H1 (cell line): ENCODE measurements at regions not wholly inside any gene's neighbourhood (a gene's known extent, or its start where the extent isn't known, plus 50 kb on each side); places are given as distances from the start of the nearest gene placed in this dataset.

ENCODE experiments used
- CTCF ChIA-PET: fragments of 300-600 bp; sonication (Branson Sonifier 250); formaldehyde crosslinking; loops from one replicate; lab custom pipeline; 2021; ENCODE audit not compliant: partially characterized antibody; lab: Charles Lee
- POLR2A ChIA-PET: fragments of 300-600 bp; sonication (Branson Sonifier 250); formaldehyde crosslinking; loops from one replicate; lab custom pipeline; 2021; ENCODE audit warnings: inconsistent platforms; ENCODE audit not compliant: partially characterized antibody; lab: Charles Lee
- DNase-seq, 2 experiments: peaks; one replicate each; pipeline versions ENCODE4 v3.0.0 to v3.0.0-alpha.2; 2010 to 2022; ENCODE audit warnings: low spot score in 2 of 2, low read depth in 1 of 2, mixed read lengths in 1 of 2
- FAIRE-seq: peaks from 2 replicates; lab custom pipeline; 2011; peaks lifted over from hg19 to GRCh38; lab: Jason Lieb, UNC
- H2AFZ ChIP-seq: 2 replicates; pipeline ENCODE4 v1.8.1; 2012; ENCODE audit warnings: low read length, inconsistent platforms
- H2AK5ac ChIP-seq: 2 replicates; pipeline ENCODE4 v1.6.1; 2013; ENCODE audit warnings: low read depth, low read length
- H2BK120ac ChIP-seq: replicated peaks from 2 replicates; pipeline ENCODE3; 2013; ENCODE audit warnings: low read depth, low read length, inconsistent platforms
- H2BK12ac ChIP-seq: 2 replicates; pipeline ENCODE4 v1.6.1; 2013; ENCODE audit warnings: low read depth, low read length
- H2BK15ac ChIP-seq: 2 replicates; pipeline ENCODE4 v1.6.1; 2013; ENCODE audit warnings: low read length
- H2BK20ac ChIP-seq: 2 replicates; pipeline ENCODE4 v1.6.1; 2013; ENCODE audit warnings: low read length
- H2BK5ac ChIP-seq: 2 replicates; pipeline ENCODE4 v1.6.1; 2013; ENCODE audit warnings: low read depth, low read length
- H3K14ac ChIP-seq: 2 replicates; pipeline ENCODE4 v1.6.1; 2013; ENCODE audit warnings: inconsistent platforms; ENCODE audit not compliant: insufficient read length
- H3K18ac ChIP-seq: 2 replicates; pipeline ENCODE4 v1.6.1; 2013; ENCODE audit warnings: low read length; ENCODE audit errors: extremely low read depth
- H3K23ac ChIP-seq: 2 replicates; pipeline ENCODE4 v1.6.1; 2013; ENCODE audit warnings: inconsistent platforms; ENCODE audit not compliant: insufficient read length
- H3K23me2 ChIP-seq: 2 replicates; pipeline ENCODE4 v1.6.1; 2013; ENCODE audit warnings: low read depth, low read length
- H3K27ac ChIP-seq: 2 replicates; pipeline ENCODE4 v1.6.1; 2011; ENCODE audit warnings: low read depth, low read length, inconsistent platforms
- H3K27me3 ChIP-seq, 4 experiments: replicated peaks in 1 of 4; 1 replicate in 1 of 4; 2 replicates in 3 of 4; pipeline versions ENCODE4 v1.6.1 to v1.8.1; 2011 to 2013; ENCODE audit warnings: low read length in 3 of 4, mild to moderate bottlenecking in 3 of 4, inconsistent platforms in 2 of 4, mixed read lengths in 2 of 4, moderate library complexity in 1 of 4; ENCODE audit not compliant: control insufficient read depth in 3 of 4, insufficient read depth in 3 of 4; ENCODE audit errors: extremely low read depth in 1 of 4
- H3K36me3 ChIP-seq, 4 experiments: 2 replicates each; pipeline versions ENCODE4 v1.6.1 to v1.8.1; 2011 to 2013; ENCODE audit warnings: mild to moderate bottlenecking in 4 of 4, low read length in 3 of 4, moderate library complexity in 2 of 4, control low read depth in 1 of 4, inconsistent platforms in 1 of 4; ENCODE audit not compliant: insufficient read depth in 4 of 4, control insufficient read depth in 2 of 4
- H3K4ac ChIP-seq: replicated peaks from 2 replicates; pipeline ENCODE3; 2013; ENCODE audit warnings: low read length, low read depth, mixed read lengths, inconsistent platforms; ENCODE audit not compliant: insufficient read length
- H3K4me1 ChIP-seq, 4 experiments: replicated peaks in 1 of 4; 1 replicate in 1 of 4; 2 replicates in 3 of 4; pipeline versions ENCODE4 v1.6.1 to v1.8.1; 2011 to 2013; ENCODE audit warnings: low read length in 3 of 4, inconsistent platforms in 2 of 4, mixed read lengths in 1 of 4; ENCODE audit not compliant: insufficient read depth in 4 of 4, control insufficient read depth in 3 of 4
- H3K4me2 ChIP-seq, 2 experiments: 2 replicates each; pipeline versions ENCODE4 v1.6.1 to v1.8.1; 2011 to 2013; ENCODE audit warnings: low read depth in 2 of 2, low read length in 2 of 2, control low read depth in 1 of 2, inconsistent platforms in 1 of 2, mild to moderate bottlenecking in 1 of 2; ENCODE audit not compliant: insufficient read depth in 1 of 2
- H3K4me3 ChIP-seq, 4 experiments: fragments of 200-600, 300-600 bp in 1 of 4; sonication (generic), shearing (Covaris generic), sonication (Bioruptor Twin) in 1 of 4; 2 replicates each; pipeline versions ENCODE4 v1.5.1 to v1.8.1; 2011 to 2016; ENCODE audit warnings: low read length in 4 of 4, low read depth in 3 of 4, control low read depth in 2 of 4, inconsistent platforms in 2 of 4, mild to moderate bottlenecking in 2 of 4, mixed read lengths in 1 of 4, moderate library complexity in 1 of 4; ENCODE audit not compliant: insufficient read depth in 2 of 4; ENCODE audit errors: extremely low read depth in 1 of 4
- H3K56ac ChIP-seq: replicated peaks from 2 replicates; pipeline ENCODE3; 2013; ENCODE audit warnings: low read depth, mild to moderate bottlenecking, mixed read lengths, low read length, inconsistent platforms; ENCODE audit not compliant: insufficient read length
- H3K79me1 ChIP-seq: 2 replicates; pipeline ENCODE4 v1.6.1; 2013; ENCODE audit warnings: low read depth, low read length, control low read depth
- H3K79me2 ChIP-seq, 2 experiments: 2 replicates each; pipeline versions ENCODE4 v1.6.1 to v1.8.1; 2012 to 2013; ENCODE audit warnings: low read length in 2 of 2, mild to moderate bottlenecking in 2 of 2, inconsistent platforms in 1 of 2; ENCODE audit not compliant: insufficient read depth in 2 of 2, control insufficient read depth in 1 of 2
- H3K9ac ChIP-seq, 4 experiments: replicated peaks in 1 of 4; 1 replicate in 1 of 4; 2 replicates in 3 of 4; pipeline versions ENCODE4 v1.6.1 to v1.8.1; 2011 to 2013; ENCODE audit warnings: low read depth in 3 of 4, low read length in 3 of 4, control low read depth in 2 of 4, mild to moderate bottlenecking in 2 of 4, moderate library complexity in 2 of 4, inconsistent platforms in 1 of 4; ENCODE audit errors: extremely low read depth in 1 of 4
- H3K9me3 ChIP-seq, 2 experiments: 2 replicates each; pipeline versions ENCODE4 v1.6.1 to v1.8.1; 2012 to 2013; ENCODE audit warnings: mild to moderate bottlenecking in 2 of 2, moderate library complexity in 2 of 2, control low read depth in 1 of 2, inconsistent platforms in 1 of 2, low read depth in 1 of 2, low read length in 1 of 2, mixed read lengths in 1 of 2; ENCODE audit not compliant: insufficient read depth in 2 of 2
- H4K20me1 ChIP-seq, 2 experiments: replicated peaks in 1 of 2; 2 replicates each; pipeline versions ENCODE3 to v1.8.1; 2011 to 2013; ENCODE audit warnings: inconsistent platforms in 2 of 2, low read length in 2 of 2, mild to moderate bottlenecking in 1 of 2; ENCODE audit not compliant: insufficient read depth in 2 of 2, control insufficient read depth in 1 of 2
- H4K5ac ChIP-seq: 2 replicates; pipeline ENCODE4 v1.6.1; 2013; ENCODE audit warnings: low read length, low read depth, mixed read lengths, inconsistent platforms; ENCODE audit not compliant: insufficient read length
- H4K8ac ChIP-seq: 2 replicates; pipeline ENCODE4 v1.8.0; 2013; ENCODE audit warnings: mild to moderate bottlenecking, moderate library complexity, low read length, inconsistent platforms; ENCODE audit not compliant: insufficient read depth; ENCODE audit errors: extremely low read depth
- H4K91ac ChIP-seq: replicated peaks from 2 replicates; pipeline ENCODE3; 2013; ENCODE audit warnings: low read length, mixed read lengths, inconsistent platforms; ENCODE audit not compliant: insufficient read length
- SP4 ChIP-seq: IDR thresholded peaks from 2 replicates; pipeline ENCODE4 v1.6.1; 2012; ENCODE audit warnings: low read length, inconsistent platforms
- WGBS, 2 experiments: shearing (Covaris generic) in 1 of 2; methylation state at CpG; one replicate each; pipeline versions ENCODE4 v1.1.6 to v1.1.7; 2013 to 2015; ENCODE audit warnings: low lambda C conversion rate in 2 of 2, mixed read lengths in 2 of 2, inconsistent platforms in 1 of 2, low coverage in 1 of 2, missing lambda C conversion rate in 1 of 2; ENCODE audit not compliant: insufficient replicate concordance in 2 of 2, insufficient coverage in 1 of 2, insufficient read length in 1 of 2; ENCODE audit errors: extremely low coverage in 1 of 2, missing lambda C conversion rate in 1 of 2; 5-methylcytosine and 5-hydroxymethylcytosine counted together

GRCh38 chr6:23177806-23178205 is 608.4 kb downstream of the HDGFL1 start:
- no peak overlapping the region for H3K14ac ChIP-seq
- H2BK120ac ChIP-seq, result no peak overlapping the region
- no peaks in the 10 kb centered on the region for H3K79me1 ChIP-seq
- H3K36me3 ChIP-seq, result no peaks in the 10 kb centered on the region
- H3K56ac ChIP-seq, result no peak overlapping the region
- H3K9ac ChIP-seq, result no peak overlapping the region
- no peak overlapping the region for H2BK20ac ChIP-seq
- no peak overlapping the region for H2AK5ac ChIP-seq
- WGBS, 2 experiments, result 90% methylated on average over 1 of the region's 1 CpG; no CpG with 5 or more reads in 1 of the 2 experiments
- no peak overlapping the region for H3K27ac ChIP-seq
- ChIA-PET CTCF (interaction anchor here (0.6 to 2.5 kb wide), 3 partner anchors 10 to 293 kb away, joined by 3 to 8 read pairs (median 3); no protein-coding TSS in a partner anchor), POLR2A (no interaction called here)
- H3K79me2 ChIP-seq, result no peaks in the 10 kb centered on the region
- 0 out of 2 replicates have a peak overlapping the region, but pooled peaks have one; percentile 13 for H2BK5ac ChIP-seq
- no peak overlapping the region for H3K4ac ChIP-seq
- no peak overlapping the region for H3K18ac ChIP-seq
- no peak overlapping the region for H3K4me2 ChIP-seq
- H2BK15ac ChIP-seq, result no peak overlapping the region
- no peaks in the 10 kb centered on the region for H3K23me2 ChIP-seq
- no peak overlapping the region for H3K4me3 ChIP-seq
- no peak overlapping the region for H4K8ac ChIP-seq
- no peaks in the 10 kb centered on the region for H4K20me1 ChIP-seq
- H3K4me1 ChIP-seq, result no peaks in the 10 kb centered on the region; a peak in 1 of 7 replicates
- no peak overlapping the region for H4K5ac ChIP-seq
- no peak overlapping the region for H2AFZ ChIP-seq
- no peak overlapping the region for H2BK12ac ChIP-seq
- FAIRE-seq (no peak), DNase-seq (no peak)
- H4K91ac ChIP-seq, result no peak overlapping the region
- no peaks in the 10 kb centered on the region for H3K27me3 ChIP-seq
- no peak overlapping the region for H3K23ac ChIP-seq
- H3K9me3 ChIP-seq, result no peaks in the 10 kb centered on the region
- TF ChIP-seq SP4, result no peak
